ENCODE measurements at regions not wholly inside any gene's neighbourhood (a gene's known extent, or its start where the extent isn't known, plus 50 kb on each side); places are given as distances from the start of the nearest gene placed in this dataset.
"Not testable (repeated sequence)": the region's sequence is repeated elsewhere in the genome, so short reads cannot be mapped to it uniquely, and the experiment has no call there.

GRCh38 chr21:10367586-10367985 is 153.8 kb upstream of the TPTE start:
- DNase-seq (ENCODE audit: low spot score), result not testable (repeated sequence)

- DNase-seq (ENCODE audit: low spot score), result not testable (repeated sequence)
These were observed 153.0 kb upstream of the TPTE start for GRCh38 chr21:10368323-10368798.

GRCh38 chr21:10369289-10369688 is 152.1 kb upstream of the TPTE start:
- not testable (repeated sequence) for DNase-seq (ENCODE audit: low spot score)

GRCh38 chr21:10377758-10378157 is 143.6 kb upstream of the TPTE start:
- not testable (repeated sequence) for DNase-seq (ENCODE audit: low spot score)

- DNase-seq (ENCODE audit: low spot score), result not testable (repeated sequence)
These were observed 141.6 kb upstream of the TPTE start for GRCh38 chr21:10379816-10380215.

- DNase-seq (ENCODE audit: low spot score), result not testable (repeated sequence)
These were observed 139.7 kb upstream of the TPTE start for GRCh38 chr21:10381687-10382060.

- DNase-seq (ENCODE audit: low spot score), result not testable (repeated sequence)
These were observed 139.2 kb upstream of the TPTE start for GRCh38 chr21:10382135-10382534.

- not testable (repeated sequence) for DNase-seq (ENCODE audit: low spot score)
These were observed 138.8 kb upstream of the TPTE start for GRCh38 chr21:10382580-10382979.

- DNase-seq (ENCODE audit: low spot score), result not testable (repeated sequence)
These were observed 137.8 kb upstream of the TPTE start for GRCh38 chr21:10383571-10383970.

- not testable (repeated sequence) for DNase-seq (ENCODE audit: low spot score)
These were observed 137.0 kb upstream of the TPTE start for GRCh38 chr21:10384304-10384861.

GRCh38 chr21:10385202-10385601 is 136.2 kb upstream of the TPTE start:
- DNase-seq (ENCODE audit: low spot score), result not testable (repeated sequence)

- DNase-seq (ENCODE audit: low spot score), result not testable (repeated sequence)
These were observed 135.4 kb upstream of the TPTE start for GRCh38 chr21:10385898-10386527.

- DNase-seq (ENCODE audit: low spot score), result not testable (repeated sequence)
These were observed 133.5 kb upstream of the TPTE start for GRCh38 chr21:10387692-10388450.

- not testable (repeated sequence) for DNase-seq (ENCODE audit: low spot score)
These were observed 132.8 kb upstream of the TPTE start for GRCh38 chr21:10388625-10389024.

- DNase-seq (ENCODE audit: low spot score), result not testable (repeated sequence)
These were observed 129.1 kb upstream of the TPTE start for GRCh38 chr21:10392301-10392700.

- not testable (repeated sequence) for DNase-seq (ENCODE audit: low spot score)
These were observed 125.4 kb upstream of the TPTE start for GRCh38 chr21:10395963-10396362.

GRCh38 chr21:10397495-10397915 is 123.9 kb upstream of the TPTE start:
- DNase-seq (ENCODE audit: low spot score), result not testable (repeated sequence)

GRCh38 chr21:10398692-10399489 is 122.5 kb upstream of the TPTE start:
- DNase-seq (ENCODE audit: low spot score), result not testable (repeated sequence)

- not testable (repeated sequence) for DNase-seq (ENCODE audit: low spot score)
These were observed 120.6 kb upstream of the TPTE start for GRCh38 chr21:10400622-10401361.

- not testable (repeated sequence) for DNase-seq (ENCODE audit: low spot score)
These were observed 118.9 kb upstream of the TPTE start for GRCh38 chr21:10402461-10402860.

GRCh38 chr21:10405331-10405730 is 116.1 kb upstream of the TPTE start:
- DNase-seq (ENCODE audit: low spot score), result not testable (repeated sequence)
